GM21576 (cell line): ENCODE measurements at regions not wholly inside any gene's neighbourhood (a gene's known extent, or its start where the extent isn't known, plus 50 kb on each side); places are given as distances from the start of the nearest gene placed in this dataset.
A peak's percentile ranks its signal among the peaks of the same experiment; 100 is the strongest.

ENCODE experiments used
- ATAC-seq: cut with Tn5 transposase; IDR thresholded peaks from one replicate; pipeline ENCODE4 v1.9.1; 2021; ENCODE audit warnings: mild to moderate bottlenecking, moderate library complexity; ENCODE audit not compliant: unreplicated experiment

DNA sequence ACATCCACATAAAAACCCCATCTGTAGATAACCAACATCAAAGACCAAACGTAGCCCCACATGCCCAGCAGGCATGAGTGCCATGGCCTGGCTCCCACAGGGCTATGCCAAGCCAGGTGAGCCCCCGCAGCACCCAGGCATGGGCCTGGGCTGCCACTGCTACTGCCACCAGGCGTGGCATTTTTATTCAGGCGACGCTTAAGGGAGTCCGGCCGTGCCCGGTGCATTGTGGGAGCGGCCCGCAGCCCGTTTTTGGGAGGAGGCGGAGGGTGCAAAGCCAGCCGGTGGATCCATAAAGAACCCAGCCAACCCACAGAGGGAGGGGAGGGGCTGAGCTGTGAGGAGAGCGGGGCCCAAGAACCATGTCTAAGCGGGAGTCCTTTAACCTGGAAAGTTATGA is 83.6 kb downstream of the XIST start:
- ATAC-seq = no peak

DNA sequence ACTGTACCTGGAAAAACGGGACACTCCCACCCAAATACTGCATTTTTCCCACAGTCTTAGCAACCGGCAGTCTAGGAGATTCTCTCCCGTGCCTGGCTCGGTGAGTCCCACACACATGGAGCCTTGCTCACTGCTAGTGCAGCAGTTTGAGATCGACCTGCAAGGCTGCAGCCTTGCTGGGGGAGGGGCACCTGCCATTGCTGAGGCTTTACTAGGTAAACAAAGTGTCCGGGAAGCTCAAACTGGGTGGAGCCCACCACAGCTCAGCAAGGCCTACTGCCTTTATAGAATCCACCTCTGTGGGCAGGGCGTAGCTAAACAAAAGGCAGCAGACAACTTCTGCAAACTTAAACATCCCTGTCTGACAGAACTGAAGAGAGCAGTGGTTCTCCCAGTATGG is 84.4 kb downstream of the XIST start:
- no peak for ATAC-seq

DNA sequence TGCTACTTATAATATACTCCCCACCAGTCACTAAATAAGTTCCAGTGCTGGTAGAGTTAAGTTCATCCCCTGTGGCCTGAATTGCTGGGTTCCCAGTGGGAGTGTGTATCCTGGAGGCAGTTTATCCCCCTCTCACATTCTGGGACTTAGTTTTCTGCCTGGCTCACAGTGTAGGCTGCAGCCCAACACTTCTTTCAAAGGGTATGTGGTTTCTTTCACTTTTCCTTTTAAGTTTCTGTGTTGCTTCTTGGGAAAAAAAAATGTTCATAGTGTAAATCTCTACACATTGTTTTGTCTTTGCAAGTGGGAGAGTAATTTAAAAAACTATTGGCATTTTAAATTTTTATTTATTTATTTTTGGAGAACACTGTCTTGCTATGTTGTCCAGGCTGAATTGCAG is 85.5 kb downstream of the XIST start:
- ATAC-seq = no peak

DNA sequence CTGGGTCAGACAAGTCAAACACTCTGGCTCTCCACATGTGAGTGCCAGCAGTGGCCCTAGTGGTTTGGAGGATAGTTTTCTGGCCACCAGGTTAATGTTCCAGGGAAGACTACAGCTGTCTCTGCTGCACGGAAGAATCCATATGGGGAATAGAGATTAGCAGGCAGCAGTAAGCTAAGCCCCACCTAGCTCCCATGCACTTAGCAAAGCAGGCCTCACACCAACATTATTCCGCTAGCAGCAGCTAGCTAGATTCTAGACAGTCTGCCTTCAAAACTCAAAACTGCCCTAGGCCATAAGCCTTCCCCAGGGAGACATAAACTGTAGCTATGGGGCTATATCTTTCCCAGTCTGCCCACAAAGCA is 86.1 kb downstream of the XIST start:
- ATAC-seq = no peak

DNA sequence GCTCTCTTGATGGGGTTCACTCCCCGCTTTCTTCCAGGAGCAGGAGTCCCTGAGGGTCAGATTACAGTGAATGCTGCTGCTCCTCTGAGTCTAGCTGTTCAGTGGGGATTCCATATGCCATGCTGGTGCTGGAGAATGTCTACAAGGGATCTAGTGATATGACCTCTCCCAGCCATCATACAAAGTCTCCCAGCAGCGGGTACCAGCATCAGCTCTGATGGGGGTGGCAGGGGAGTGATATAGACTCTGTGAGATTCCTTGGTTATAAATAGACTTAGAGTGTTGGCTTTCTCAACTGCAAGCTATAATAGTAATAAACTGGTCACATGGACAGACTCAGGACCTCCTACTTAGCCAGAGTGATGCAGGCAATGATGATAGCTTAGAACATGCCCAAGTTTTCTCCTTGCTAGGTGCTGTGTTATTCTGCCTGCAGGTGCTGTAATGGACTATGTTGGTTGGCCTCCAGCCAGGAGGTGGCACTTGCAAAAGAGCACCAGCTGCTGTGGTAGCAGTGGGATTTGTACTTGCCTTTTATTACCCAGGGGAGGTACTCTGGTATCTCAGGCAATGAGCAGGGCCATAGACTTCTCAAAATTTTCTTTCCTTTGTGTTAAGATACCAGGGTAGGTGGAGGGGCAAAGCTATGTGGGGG is 86.6 kb downstream of the XIST start:
- ATAC-seq = no peak

DNA sequence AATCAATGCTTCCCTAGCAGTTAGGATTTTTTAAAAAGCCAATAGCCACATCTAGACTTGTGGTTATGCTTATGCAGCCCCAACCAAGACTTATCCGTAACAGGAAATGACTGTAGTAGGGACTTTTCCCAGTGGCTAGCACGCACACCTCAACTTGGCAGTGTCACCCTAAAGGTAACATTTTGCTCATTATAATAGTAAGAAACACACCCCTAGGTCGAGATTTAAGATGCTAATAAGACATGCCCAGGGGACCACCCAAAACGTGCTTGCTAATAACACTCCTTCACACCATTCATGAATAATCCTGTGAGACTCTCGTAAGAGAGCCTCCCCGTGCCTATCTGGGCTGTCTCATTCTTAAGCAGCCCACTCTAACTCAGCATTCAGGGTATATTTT is 94.3 kb downstream of the XIST start:
- ATAC-seq = peak; percentile 64
